ENCODE measurements at regions not wholly inside any gene's neighbourhood (a gene's known extent, or its start where the extent isn't known, plus 50 kb on each side); places are given as distances from the start of the nearest gene placed in this dataset.

- H3K4me1 ChIP-seq: peaks cover 11% of the 10 kb centered on the region
- H3K27me3 ChIP-seq (ENCODE audit: low read depth): no peaks in the 10 kb centered on the region
- H3K36me3 ChIP-seq: no peaks in the 10 kb centered on the region
- no peak overlapping the region for H3K4me3 ChIP-seq
- no peak overlapping the region for H3K27ac ChIP-seq (replicated peaks)
- TF ChIP-seq CTCF (IDR thresholded peaks at IDR 0.05; ENCODE audit: borderline replicate concordance): no peak
- no peaks in the 10 kb centered on the region for H3K9me3 ChIP-seq (replicated peaks)
- no peak for DNase-seq
- intact Hi-C loops (cut with micrococcal nuclease): no loop called here
These were observed 140.7 kb upstream of the PKDCC start for GRCh38 chr2:41907141-41907540.

GRCh38 chr2:41907771-41908207 lies 140.0 kb upstream of the PKDCC start:
- H3K9me3 ChIP-seq (replicated peaks): no peaks in the 10 kb centered on the region
- no peak for TF ChIP-seq CTCF (IDR thresholded peaks at IDR 0.05; ENCODE audit: borderline replicate concordance)
- no peaks in the 10 kb centered on the region for H3K36me3 ChIP-seq
- no peaks in the 10 kb centered on the region for H3K27me3 ChIP-seq (ENCODE audit: low read depth)
- no peak overlapping the region for H3K4me3 ChIP-seq
- DNase-seq: no peak
- H3K27ac ChIP-seq (replicated peaks): no peak overlapping the region
- peaks cover 17% of the 10 kb centered on the region for H3K4me1 ChIP-seq
- intact Hi-C loops (cut with micrococcal nuclease): no loop called here

- TF ChIP-seq CTCF (IDR thresholded peaks at IDR 0.05; ENCODE audit: borderline replicate concordance): no peak
- H3K9me3 ChIP-seq (replicated peaks): no peaks in the 10 kb centered on the region
- peaks cover 21% of the 10 kb centered on the region for H3K4me1 ChIP-seq
- no peak overlapping the region for H3K27ac ChIP-seq (replicated peaks)
- no peaks in the 10 kb centered on the region for H3K27me3 ChIP-seq (ENCODE audit: low read depth)
- intact Hi-C loops (cut with micrococcal nuclease): no loop called here
- H3K36me3 ChIP-seq: no peaks in the 10 kb centered on the region
- DNase-seq: no peak
- no peak overlapping the region for H3K4me3 ChIP-seq
These were observed 139.5 kb upstream of the PKDCC start for GRCh38 chr2:41908349-41908748.

- H3K9me3 ChIP-seq (replicated peaks): no peaks in the 10 kb centered on the region
- DNase-seq: no peak
- H3K27ac ChIP-seq (replicated peaks): no peak overlapping the region
- H3K4me1 ChIP-seq: peaks cover 21% of the 10 kb centered on the region
- no peak for TF ChIP-seq CTCF (IDR thresholded peaks at IDR 0.05; ENCODE audit: borderline replicate concordance)
- intact Hi-C loops (cut with micrococcal nuclease): no loop called here
- H3K4me3 ChIP-seq: no peak overlapping the region
- no peaks in the 10 kb centered on the region for H3K27me3 ChIP-seq (ENCODE audit: low read depth)
- no peaks in the 10 kb centered on the region for H3K36me3 ChIP-seq
These were observed 138.2 kb upstream of the PKDCC start for GRCh38 chr2:41909584-41909983.

GRCh38 chr2:41910126-41910525 lies 137.7 kb upstream of the PKDCC start:
- peaks cover 21% of the 10 kb centered on the region for H3K4me1 ChIP-seq
- intact Hi-C loops (cut with micrococcal nuclease): no loop called here
- DNase-seq: no peak
- no peak for TF ChIP-seq CTCF (IDR thresholded peaks at IDR 0.05; ENCODE audit: borderline replicate concordance)
- H3K9me3 ChIP-seq (replicated peaks): no peaks in the 10 kb centered on the region
- no peak overlapping the region for H3K27ac ChIP-seq (replicated peaks)
- H3K4me3 ChIP-seq: no peak overlapping the region
- H3K27me3 ChIP-seq (ENCODE audit: low read depth): no peaks in the 10 kb centered on the region
- H3K36me3 ChIP-seq: no peaks in the 10 kb centered on the region

GRCh38 chr2:41911033-41911432 lies 136.8 kb upstream of the PKDCC start:
- peaks cover 19% of the 10 kb centered on the region for H3K4me1 ChIP-seq
- H3K27me3 ChIP-seq (ENCODE audit: low read depth): no peaks in the 10 kb centered on the region
- H3K36me3 ChIP-seq: no peaks in the 10 kb centered on the region
- intact Hi-C loops (cut with micrococcal nuclease): no loop called here
- no peak overlapping the region for H3K4me3 ChIP-seq
- DNase-seq: no peak
- H3K9me3 ChIP-seq (replicated peaks): no peaks in the 10 kb centered on the region
- H3K27ac ChIP-seq (replicated peaks): no peak overlapping the region
- no peak for TF ChIP-seq CTCF (IDR thresholded peaks at IDR 0.05; ENCODE audit: borderline replicate concordance)

All from left ventricle myocardium inferior (tissue), 1 donor.